GM21390 (cell line): ENCODE measurements at regions not wholly inside any gene's neighbourhood (a gene's known extent, or its start where the extent isn't known, plus 50 kb on each side); places are given as distances from the start of the nearest gene placed in this dataset.
"Not testable (repeated sequence)": the region's sequence is repeated elsewhere in the genome, so short reads cannot be mapped to it uniquely, and the experiment has no call there.

Source experiments
- ATAC-seq: cut with Tn5 transposase; IDR thresholded peaks from one replicate; pipeline ENCODE4 v1.9.1; 2021; ENCODE audit not compliant: unreplicated experiment

DNA sequence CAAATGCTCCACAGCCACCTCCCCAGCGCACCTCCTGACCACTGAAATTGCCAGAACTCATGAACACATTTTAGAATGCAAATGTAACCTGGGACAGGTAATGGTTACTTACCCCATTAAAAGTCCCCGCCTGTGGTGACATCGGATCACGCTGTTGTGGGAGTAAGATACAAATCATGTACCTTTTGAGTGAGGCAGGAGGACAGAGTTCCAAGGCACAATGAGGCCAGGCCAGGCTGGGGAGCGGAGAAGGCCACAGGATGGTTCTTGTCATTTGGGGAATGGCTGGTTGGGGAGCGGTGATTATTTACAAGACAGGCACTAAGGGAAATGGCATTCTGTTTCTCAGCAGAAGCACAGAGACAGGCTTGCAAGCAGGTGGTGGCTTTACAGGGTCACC, 490.0 kb downstream of the EDEM1 start:
- ATAC-seq: no peak

DNA sequence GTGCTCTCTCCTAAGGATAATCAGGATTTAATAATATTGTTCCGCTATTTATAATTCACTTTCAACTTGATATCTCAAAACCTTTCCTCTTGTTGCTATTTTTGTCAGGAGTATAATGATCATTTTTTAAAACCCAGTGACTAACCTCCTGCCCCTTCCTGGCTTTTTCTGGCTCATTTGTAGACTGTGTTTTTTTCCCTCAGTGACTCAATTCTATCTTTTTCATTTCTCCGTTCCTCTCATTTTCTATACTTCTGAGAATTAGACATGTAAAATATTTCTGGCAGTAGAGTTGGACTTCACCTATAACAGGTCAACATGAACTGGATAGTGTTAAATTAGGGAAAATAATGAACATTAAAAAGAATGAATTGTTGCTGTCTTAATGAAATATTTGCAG, 490.7 kb downstream of the EDEM1 start:
- ATAC-seq: no peak

DNA sequence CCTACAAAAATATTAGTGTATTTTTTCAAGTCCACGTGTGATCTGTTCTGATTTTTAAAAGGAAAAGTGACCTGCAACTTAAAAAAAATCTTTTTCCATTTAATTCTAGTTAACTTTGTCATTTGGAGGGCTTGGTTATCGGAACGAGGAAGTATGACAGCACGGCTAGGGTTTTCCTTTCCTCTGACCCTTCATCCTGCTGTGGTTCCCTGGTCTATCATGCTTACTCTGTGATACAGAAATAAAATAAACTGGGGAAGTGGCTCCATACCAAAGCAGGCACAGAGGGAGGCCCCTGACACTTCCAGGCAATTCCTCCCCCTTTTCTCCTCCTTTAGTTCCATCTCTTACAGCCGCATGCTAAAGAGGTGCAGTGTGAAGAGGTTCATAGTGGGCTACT, 491.3 kb downstream of the EDEM1 start:
- no peak for ATAC-seq

DNA sequence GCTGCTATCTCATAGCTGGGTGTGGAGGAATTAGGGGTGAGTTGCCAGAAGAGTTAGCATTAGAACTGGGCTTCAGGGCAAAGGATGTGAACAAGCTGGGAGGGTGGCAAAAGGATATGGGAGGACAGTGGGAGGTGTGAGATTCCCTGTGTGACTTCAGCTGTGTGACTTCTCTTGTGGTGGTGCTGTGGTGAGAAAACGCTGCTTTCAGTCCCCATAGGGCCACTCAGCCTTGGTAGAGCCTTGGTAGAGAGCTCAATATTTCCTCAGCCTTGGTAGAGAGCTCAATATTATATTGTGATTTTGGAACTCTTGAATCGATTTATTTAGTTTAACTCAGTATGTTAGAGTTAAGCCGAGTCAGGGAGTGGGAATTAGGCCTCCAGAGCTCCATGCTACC, 499.7 kb downstream of the EDEM1 start:
- ATAC-seq: no peak

DNA sequence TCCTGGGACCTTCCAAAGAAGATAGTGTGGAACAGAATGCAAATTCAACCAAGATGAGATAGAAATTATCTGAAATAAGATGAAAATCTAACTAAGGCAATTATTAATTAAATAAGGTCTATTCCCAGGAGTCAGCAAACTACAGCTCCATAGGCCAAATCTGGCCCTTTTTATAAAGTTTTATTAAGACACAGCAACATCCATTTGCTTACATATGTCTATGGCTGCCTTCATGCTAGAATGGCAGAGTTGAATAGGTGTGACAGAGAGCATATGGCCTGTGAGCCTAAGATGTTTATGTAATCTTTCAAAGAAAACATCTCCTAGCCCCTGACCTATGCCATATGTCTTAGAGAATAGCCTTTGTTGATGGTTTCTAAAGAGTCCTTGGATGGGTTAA, 503.0 kb downstream of the EDEM1 start:
- ATAC-seq: no peak

DNA sequence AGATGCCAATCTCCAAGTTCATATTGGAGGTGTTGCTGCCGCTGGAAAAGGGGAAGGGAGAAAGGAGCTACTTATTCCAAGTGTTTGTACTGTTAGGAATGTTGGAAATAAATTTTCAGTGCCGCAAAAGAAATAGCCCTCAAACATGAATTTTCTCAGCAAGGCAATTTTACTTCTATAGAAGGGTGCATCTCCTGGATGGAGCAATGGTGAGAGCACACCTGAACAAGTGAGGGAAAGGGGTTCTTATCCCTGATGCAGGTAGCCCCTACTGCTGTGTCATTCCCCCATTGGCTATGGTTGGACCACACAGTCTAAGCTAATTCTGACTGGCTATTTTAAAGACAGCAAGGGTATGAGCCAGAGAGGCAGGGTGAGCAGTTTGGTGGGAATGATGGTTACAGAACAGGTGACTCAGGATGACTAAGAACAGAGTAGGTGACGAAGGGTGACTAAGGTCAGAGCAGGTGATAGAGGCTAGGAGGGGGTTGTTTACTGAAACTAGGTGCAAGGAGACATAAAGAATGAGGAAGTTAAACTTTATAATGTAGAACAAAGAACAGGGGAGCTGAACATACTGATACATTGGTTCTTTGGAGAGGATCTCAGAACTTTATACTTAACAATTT, 503.5 kb downstream of the EDEM1 start:
- ATAC-seq: no peak

DNA sequence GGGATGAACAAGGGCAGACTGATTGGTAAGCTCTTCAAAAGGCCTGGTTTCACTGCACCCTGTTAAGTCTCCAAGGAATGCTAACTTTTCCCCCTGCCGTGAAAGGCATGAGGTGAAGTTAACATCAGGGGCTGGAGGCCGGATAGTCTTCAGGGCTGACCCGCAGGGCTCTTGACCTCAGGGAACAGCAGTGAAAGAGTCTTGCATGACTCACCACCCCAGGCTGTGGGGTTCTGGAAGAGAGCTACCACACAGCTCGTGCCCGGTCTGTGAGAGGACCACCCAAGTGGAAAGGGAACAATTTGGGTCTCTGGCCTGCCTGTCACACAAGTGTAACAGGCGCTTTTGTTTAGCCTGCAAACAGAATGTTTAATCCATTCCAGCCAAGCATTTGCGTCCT, 504.9 kb downstream of the EDEM1 start:
- no peak for ATAC-seq

DNA sequence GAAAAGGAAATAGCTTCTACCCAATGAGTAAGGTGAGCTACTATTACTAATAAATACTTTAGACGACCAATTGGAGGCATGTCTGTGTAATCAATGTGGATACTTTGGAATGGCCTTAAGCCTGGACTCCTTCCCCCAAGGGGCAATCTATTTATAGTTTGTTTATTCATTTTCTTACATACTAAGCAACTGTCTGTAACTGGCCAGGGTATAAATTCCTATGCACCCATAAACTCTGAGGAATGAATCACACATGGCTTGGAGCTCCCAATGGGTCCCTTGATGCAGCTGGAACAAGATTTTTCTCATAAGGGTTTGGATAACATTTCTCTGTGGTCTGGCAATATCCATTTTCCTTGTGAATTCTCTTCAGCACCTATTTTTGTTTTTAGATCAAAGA, 506.8 kb downstream of the EDEM1 start:
- no peak for ATAC-seq

DNA sequence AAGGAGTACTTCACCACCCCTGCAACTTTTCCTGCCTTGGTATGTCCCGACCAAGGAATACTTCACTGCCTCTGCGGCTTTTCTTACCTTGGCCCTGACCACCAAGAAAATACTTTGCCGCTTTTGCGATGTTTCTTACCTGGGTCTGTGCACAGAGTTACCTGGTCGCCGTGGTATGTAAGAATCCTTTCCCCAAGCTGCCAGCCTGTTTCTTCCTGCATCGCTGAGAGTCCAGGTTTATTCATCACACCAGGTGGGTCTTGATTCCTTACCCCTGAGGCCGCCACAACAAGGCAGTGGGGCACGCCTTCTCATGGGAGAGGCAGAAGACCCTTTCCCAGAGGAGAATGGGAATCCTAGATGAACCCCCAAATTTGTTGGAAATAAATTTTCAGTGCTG, 511.3 kb downstream of the EDEM1 start:
- no peak for ATAC-seq

DNA sequence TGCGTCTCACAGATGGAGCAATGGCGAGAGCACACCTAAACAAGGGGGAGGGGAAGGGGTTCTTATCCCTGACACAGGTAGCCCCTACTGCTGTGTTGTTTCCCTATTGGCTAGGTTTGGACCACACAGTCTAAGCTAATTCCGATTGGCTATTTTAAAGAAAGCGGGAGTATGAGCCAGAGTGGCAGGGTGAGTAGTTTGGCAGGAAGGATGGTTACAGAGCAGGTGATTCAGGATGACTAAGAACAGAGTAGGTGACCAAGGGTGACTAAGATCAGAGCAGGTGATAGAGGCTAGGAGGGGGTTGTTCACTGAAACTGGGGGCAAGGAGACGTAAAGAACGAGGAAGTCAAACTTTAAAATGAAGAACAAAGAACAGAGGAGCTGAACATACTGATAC, 511.8 kb downstream of the EDEM1 start:
- ATAC-seq: no peak

DNA sequence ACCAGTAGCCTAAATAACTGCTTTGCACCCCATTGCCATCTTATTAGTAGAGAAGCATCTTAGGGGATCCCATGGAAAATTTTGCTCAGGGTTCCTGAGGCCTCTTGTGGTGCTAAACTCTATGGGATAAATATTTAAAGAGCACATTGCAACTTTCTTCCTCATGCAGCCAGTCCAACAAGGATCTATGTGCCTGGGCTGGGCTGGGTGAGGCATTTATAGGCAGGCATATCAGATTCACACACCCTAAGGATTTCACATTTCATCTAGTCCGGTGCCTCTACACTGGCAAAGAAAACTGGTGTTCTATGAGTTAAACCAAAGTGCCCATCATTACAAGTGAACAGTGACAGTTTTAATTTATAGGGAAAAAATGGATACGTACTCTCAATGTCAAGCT, 512.3 kb downstream of the EDEM1 start:
- no peak for ATAC-seq

DNA sequence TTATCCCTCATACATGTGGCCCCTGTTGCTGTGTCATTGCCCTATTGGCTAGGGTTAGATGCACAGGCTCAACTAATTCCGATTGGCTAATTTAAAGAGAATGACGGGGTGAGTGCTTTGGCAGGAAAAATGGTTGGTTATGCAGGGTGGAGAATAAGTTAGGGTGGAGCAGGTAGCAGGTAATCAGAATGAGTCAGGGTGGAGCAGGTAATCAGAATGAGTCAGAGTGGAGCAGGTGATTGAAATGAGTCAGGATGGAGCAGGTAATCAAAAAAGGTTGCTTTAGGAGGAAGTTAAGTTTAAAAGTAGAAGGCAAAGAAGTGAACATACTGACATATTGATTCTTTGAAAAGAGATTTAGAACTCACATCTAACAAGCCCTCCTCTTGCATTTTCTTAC, 513.5 kb downstream of the EDEM1 start:
- ATAC-seq: not testable (repeated sequence)

DNA sequence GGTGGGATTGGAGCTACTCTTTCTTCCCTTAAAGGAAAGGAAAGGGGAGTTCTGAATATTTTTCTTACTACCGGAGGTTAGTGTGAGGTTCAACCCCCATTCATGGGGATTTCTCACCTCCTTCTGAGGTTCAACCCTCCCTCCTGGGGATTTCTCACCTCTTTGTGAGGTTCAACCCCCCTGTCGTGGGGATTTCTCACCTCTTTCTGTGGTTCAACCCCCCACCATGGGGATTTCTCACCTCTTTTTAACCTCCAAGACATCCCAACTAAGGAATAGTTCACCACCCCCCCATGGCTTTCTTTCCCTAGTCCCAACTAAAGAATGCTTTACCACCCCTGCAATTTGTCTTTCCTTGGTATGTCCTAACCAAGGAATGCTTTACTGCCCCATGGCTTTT, 520.3 kb downstream of the EDEM1 start:
- ATAC-seq: no peak

DNA sequence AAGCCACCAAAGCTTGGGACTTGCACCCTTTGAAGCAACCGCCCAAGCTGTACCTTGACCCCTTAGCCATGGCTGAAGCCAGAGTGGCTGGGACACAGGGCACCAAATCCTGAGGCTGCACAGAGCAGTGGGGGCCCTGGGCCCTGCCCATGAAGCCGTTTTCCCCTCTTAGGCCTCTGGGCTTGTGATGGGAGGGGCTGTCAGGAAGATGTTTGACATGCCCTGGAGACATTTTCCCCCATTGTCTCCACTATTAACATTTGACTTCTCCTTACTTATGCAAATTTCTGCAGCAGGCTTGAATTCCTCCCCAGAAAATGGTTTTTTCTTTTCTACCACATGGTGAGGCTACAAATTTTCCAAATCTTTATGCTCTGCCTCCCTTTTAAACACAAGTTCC, 522.2 kb downstream of the EDEM1 start:
- ATAC-seq: no peak

DNA sequence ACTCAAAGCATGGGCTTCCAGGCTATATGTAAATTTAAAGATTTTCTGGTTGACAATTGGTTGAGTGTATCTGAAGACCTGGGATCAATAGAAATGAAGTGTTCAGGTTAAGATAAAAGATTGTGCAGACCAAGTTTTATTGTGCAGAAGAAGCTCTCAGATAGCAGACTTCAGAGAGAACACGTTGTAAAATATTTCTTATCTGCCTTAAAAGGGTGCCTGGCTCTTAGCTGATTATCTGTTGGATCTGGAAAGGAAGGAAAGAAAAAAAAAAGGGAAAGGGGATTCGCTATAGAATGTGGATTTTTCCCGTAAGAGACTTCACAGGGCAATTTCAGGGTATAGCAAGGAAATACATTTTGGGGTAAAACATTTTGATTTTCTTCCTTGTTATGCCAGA, 523.2 kb downstream of the EDEM1 start:
- ATAC-seq: no peak

DNA sequence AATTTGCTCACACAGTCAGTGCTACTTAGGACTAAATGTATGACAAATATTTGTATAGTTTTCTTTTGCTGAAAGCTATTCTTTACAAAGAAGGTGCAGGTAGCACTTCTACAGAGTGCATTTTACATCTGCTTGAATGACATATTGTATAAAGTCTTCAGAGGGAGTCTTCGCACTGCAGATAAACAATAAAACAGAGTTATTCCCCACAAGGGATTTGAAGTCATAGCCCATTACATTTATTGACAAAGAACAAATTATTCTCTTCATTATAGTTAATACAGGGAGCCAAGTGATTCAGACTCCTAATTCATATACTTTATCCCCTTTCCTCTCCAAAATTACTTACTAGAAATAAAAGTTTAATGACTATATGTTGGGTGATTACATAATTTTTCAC, 529.7 kb downstream of the EDEM1 start:
- no peak for ATAC-seq

DNA sequence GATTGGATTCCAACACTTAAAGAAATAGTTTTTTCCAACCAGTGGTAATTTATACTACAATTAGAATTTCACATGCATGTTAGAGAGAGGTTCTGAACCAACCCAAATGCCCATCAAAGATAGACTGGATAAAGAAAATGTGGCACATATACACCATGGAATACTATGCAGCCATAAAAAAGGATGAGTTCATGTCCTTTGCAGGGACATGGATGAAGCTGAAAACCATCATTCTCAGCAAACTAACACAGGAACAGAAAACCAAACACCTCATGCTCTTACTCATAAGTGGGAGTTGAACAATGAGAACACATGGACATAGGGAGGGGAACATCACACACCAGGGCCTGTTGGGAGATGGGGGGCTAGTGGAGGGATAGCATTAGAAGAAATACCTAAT, 532.2 kb downstream of the EDEM1 start:
- ATAC-seq: not testable (repeated sequence)

DNA sequence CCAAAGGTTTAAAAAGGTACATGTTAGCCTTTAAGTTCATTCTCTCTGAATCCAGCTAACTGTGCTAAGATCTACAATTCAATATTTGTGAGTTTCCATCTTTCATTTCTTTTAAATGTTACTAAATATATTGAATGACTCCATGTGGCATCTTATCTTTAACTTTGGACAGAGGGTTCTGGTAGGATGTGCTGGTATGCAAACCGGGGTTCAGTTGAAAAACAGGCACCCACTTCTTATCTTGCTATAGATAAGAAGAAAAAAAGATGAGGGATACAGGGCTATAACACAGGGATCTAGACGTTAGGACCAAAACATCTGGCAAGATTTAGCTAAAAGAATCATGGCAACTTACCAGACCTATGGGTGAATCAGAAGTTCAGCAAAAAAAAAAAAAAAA, 538.3 kb downstream of the EDEM1 start:
- no peak for ATAC-seq

DNA sequence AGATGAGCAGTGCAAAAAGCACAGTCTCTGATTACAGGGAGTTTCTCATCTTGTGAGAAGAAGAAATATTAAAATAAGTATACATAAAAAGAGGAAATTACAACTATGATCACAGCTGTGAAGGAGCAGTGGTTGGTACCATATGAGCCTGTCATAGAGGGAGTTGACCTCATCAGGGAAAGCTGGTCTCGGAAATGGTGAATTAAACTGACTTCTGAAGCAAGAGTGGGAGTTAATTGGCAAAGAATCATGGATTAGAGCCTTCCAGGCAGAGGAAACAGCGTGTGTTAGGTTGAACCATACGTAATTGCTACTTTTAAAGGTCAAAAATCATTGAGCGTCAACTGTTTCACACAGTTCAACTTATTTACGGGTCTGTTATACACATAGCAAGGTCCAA, 539.1 kb downstream of the EDEM1 start:
- no peak for ATAC-seq

DNA sequence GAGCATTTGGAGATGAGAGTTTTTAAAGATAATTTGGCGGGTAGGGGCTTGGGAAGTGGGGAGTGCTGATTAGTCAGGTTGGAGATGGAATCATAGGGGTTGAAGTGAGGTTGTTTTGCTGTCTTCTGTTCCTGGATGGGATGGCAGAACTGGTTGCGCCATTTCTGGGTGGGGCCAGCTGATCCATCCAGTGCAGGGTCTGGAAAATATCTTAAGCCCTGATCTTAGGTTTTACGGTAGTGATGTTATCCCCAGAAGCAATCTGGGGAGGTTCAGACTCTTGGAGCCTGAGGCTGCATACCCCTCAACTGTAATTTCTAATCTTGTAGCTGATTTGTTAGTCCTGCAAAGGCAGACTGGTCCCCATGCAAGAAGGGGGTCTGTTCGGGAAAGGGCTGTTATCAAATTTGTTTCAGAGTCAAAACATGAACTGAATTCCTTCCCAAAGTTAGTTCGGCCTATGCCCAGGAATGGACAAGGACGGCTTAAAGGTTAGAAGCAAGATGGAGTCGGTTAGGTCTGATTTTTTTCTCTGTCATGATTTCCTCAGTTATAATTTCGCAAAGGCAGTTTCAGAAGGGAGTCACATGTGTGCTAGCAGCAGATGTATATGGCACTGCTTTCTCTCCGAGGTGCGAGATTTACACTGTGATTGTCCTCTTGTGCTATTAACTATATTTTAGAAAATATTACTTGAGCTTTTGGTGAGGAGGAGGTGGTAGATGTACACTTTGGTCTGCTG, 540.4 kb downstream of the EDEM1 start:
- no peak for ATAC-seq

DNA sequence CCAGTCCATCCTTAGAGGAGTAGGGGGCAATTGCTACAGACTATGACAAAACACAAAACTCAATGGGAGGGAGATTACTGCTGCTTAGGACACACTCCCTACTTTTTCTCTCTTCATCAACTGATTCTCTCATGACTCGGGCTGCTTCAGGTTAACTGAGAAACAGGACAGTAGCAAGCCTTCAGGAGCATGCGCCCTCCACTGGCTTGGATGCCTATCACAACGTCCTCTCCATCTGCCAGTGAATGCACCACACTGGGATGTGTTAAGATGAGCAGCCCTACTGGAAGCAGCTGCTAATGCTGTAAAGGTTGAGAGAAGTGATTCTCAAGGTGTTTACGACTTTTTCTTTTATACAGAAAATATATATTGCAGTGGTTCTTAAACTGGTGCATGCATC, 542.3 kb downstream of the EDEM1 start:
- no peak for ATAC-seq

DNA sequence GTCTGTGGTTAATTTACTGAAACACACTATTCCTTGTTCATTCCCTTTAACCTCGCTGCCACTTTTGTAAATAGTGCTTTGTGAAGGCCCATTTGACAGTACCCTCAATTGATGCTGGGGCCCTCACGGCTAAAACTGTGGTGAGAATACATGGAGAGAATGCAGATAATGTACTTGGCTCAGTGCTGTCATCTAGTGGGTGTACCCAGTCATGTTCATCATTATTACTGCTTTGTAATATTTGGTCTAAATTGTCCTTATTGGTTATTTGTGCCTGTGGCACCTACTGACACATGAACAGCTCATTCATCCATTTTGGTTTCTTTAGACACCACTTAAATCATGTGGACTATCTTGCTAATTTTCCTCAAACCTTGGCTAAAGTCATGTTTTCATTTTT, 543.6 kb downstream of the EDEM1 start:
- no peak for ATAC-seq

DNA sequence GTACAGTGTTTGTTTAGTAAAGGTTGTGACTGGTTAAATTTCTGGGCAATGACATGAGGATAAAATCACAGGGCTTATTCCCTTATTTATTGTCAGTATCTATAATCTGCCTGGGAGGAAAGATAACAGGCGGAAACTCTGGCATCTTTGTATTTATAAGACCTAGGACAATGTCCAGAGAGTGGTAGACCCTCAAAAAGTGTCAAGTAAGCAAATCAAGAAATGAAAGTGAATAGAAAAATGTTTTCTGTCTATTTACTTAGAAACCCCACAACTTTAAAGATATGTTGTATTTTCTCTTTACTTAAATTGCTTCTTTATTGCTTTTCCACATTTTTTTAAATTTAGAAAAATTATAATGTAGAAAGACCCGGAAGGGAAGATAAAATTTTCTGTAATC, 544.6 kb downstream of the EDEM1 start:
- ATAC-seq: no peak
